Activated CD4-positive, alpha-beta T cell treated with anti-CD3 and anti-CD28 coated beads for 36 hours (primary cell): ENCODE measurements at regions not wholly inside any gene's neighbourhood (a gene's known extent, or its start where the extent isn't known, plus 50 kb on each side); places are given as distances from the start of the nearest gene placed in this dataset.

ENCODE experiments used
- ATAC-seq: fragments of 200-7000 bp; cut with Tn5 transposase; one replicate; pipeline ENCODE4 v1.10.0; 2021; ENCODE audit warnings: mild to moderate bottlenecking, moderate library complexity
- CTCF ChIA-PET: fragments of 350-600 bp; sonication (Branson Sonifier 250); formaldehyde crosslinking; loops from one replicate; lab custom pipeline; 2021; ENCODE audit warnings: antibody characterized with exemption; lab: Charles Lee
- POLR2A ChIA-PET: fragments of 350-600 bp; sonication (Branson Sonifier 250); formaldehyde crosslinking; loops from one replicate; lab custom pipeline; 2021; ENCODE audit warnings: antibody characterized with exemption, inconsistent platforms; lab: Charles Lee
- DNase-seq: peaks from one replicate; pipeline ENCODE4 v3.0.0-alpha.2; 2020
- H3K27ac Mint-ChIP-seq: one replicate; pipeline ENCODE4 v1.8.0; 2021; ENCODE audit warnings: mixed read lengths
- H3K27me3 Mint-ChIP-seq: one replicate; pipeline ENCODE4 v1.8.0; 2021; ENCODE audit warnings: mixed read lengths
- H3K36me3 Mint-ChIP-seq: one replicate; pipeline ENCODE4 v1.8.0; 2021; ENCODE audit warnings: low read depth, mixed read lengths
- H3K4me1 Mint-ChIP-seq: one replicate; pipeline ENCODE4 v1.8.0; 2021; ENCODE audit warnings: mixed read lengths
- H3K4me3 Mint-ChIP-seq: one replicate; pipeline ENCODE4 v1.8.0; 2021; ENCODE audit warnings: mild to moderate bottlenecking, moderate library complexity, mixed read lengths
- H3K9me3 Mint-ChIP-seq: one replicate; pipeline ENCODE4 v1.8.0; 2021; ENCODE audit warnings: low read depth, mixed read lengths
- intact Hi-C, 2 experiments: fragments of 100-400 bp; cut with DNase I in 1 of 2; cut with micrococcal nuclease in 1 of 2; formaldehyde crosslinking; loops; one replicate each; pipeline versions ENCODE4 v1.14.2 to v1.15.1; 2022 to 2024; cut with DNase I, micrococcal nuclease

GRCh38 chr19:30170495-30171137 is 201.6 kb upstream of the ZNF536 start:
- ChIA-PET POLR2A (no interaction called here), CTCF (no interaction called here)
- Mint-ChIP-seq H3K4me1 (no peaks in the 10 kb centered on the region), H3K27me3 (no peaks in the 10 kb centered on the region), H3K27ac (no peak overlapping the region), H3K4me3 (no peak overlapping the region), H3K9me3 (no peaks in the 10 kb centered on the region), H3K36me3 (no peaks in the 10 kb centered on the region)
- ATAC-seq, result no peak
- intact Hi-C loops, result no loop called here
- no peak for DNase-seq

- intact Hi-C loops, result no loop called here
- ChIA-PET POLR2A (no interaction called here), CTCF (no interaction called here)
- H3K27me3 Mint-ChIP-seq, result no peaks in the 10 kb centered on the region
- H3K4me1 Mint-ChIP-seq, result no peaks in the 10 kb centered on the region
- H3K4me3 Mint-ChIP-seq, result no peak overlapping the region
- ATAC-seq (no peak), DNase-seq (no peak)
- H3K36me3 Mint-ChIP-seq, result no peaks in the 10 kb centered on the region
- no peak overlapping the region for H3K27ac Mint-ChIP-seq
- H3K9me3 Mint-ChIP-seq, result no peaks in the 10 kb centered on the region
Measured at GRCh38 chr19:30171138-30171635, 201.0 kb upstream of the ZNF536 start.

DNA sequence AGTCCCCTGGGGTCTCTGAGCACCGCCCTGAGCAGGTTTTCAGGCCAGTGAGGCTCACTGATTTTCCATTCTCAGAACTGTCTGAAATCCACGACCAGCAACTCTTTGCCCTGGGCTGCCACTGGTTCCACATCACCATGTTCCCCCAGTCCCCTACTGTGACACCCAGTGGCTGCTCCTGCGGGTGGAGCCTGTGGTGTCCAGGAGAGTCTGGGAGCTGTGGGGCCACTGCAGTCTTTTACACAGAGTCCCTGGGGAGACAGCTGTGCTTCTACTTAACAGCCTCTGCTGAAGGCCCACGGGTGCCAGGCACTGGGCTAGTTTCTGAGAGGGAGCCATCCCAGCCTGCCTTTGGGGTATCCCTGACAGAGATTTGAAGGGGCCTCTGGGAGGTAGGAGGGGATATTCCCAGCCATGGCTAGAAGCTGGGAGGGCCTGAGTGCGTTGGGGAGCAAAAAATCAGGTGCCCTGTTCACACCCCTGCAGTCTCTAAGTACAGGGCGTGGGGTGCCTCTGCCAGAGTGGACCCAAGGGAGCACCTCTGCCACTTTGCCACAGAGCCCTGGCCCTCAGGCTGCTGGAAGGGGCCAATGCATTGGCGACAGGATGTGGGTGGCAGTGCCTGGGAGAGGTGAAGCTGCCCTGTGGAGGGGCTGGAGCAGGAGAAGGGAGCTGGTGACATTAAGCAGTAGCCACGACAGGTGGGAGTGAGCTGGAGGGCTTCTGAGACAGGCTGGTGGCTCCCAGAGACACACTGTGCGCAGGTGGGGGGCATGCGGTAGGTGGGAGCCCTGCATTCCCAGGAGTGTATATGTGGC is 200.2 kb upstream of the ZNF536 start:
- peaks cover under 1% of the 10 kb centered on the region for H3K27me3 Mint-ChIP-seq
- ATAC-seq, result no peak
- no peak overlapping the region for H3K27ac Mint-ChIP-seq

DNA sequence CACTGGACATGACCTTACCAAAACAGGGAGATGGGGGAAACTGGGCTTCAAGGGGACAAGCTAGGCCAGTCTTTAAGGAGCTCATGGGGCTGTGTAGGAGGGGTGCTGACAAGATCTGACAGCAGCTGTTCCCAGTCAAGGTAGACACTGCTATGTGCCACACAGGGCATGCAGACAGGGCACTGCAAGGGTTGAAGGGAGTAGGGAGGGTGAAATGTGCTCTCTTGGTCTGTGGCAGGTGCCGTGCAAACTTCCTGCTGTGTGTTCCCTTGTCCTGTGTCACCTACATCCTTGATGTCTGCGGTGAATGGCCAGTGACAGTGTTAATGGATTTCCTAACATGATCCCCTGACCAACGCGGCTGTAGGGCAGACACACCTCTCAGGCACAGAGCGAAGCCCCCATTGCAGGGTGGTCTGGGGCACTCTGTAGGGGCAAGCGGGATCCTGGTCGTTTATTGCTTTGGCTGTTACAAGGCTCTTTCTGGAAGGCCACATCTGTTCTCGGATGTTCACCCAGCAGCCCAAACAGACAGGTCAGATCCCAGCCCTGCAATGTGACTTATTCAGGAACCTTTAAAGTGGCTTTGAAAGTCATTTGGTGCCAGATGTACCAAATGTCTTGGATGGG is 199.5 kb upstream of the ZNF536 start:
- no peaks in the 10 kb centered on the region for H3K9me3 Mint-ChIP-seq
- ChIA-PET CTCF (no interaction called here), POLR2A (no interaction called here)
- peaks cover 2% of the 10 kb centered on the region for H3K27me3 Mint-ChIP-seq
- DNase-seq (no peak), ATAC-seq (no peak)
- H3K27ac Mint-ChIP-seq, result no peak overlapping the region
- H3K4me3 Mint-ChIP-seq, result no peak overlapping the region
- no peaks in the 10 kb centered on the region for H3K36me3 Mint-ChIP-seq
- intact Hi-C loops, result no loop called here
- no peaks in the 10 kb centered on the region for H3K4me1 Mint-ChIP-seq

More for the DNA sequence above, 200.2 kb upstream of the ZNF536 start:
- Mint-ChIP-seq H3K36me3 (no peaks in the 10 kb centered on the region), H3K4me3 (no peak overlapping the region), H3K4me1 (no peaks in the 10 kb centered on the region), H3K9me3 (no peaks in the 10 kb centered on the region)
- intact Hi-C loops, result no loop called here
- CTCF ChIA-PET, result no interaction called here
- POLR2A ChIA-PET, result no interaction called here
- no peak for DNase-seq

GRCh38 chr19:30173593-30174356 is 198.4 kb upstream of the ZNF536 start:
- Mint-ChIP-seq H3K27ac (no peak overlapping the region), H3K27me3 (peaks cover 5% of the 10 kb centered on the region), H3K9me3 (peaks cover 4% of the 10 kb centered on the region), H3K4me1 (no peaks in the 10 kb centered on the region), H3K4me3 (no peak overlapping the region), H3K36me3 (no peaks in the 10 kb centered on the region)
- CTCF ChIA-PET, result no interaction called here
- DNase-seq, result no peak
- POLR2A ChIA-PET, result no interaction called here
- intact Hi-C loops, result no loop called here
- ATAC-seq, result no peak

GRCh38 chr19:30174357-30174645 is 197.9 kb upstream of the ZNF536 start:
- DNase-seq (no peak), ATAC-seq (no peak)
- intact Hi-C loops, result no loop called here
- peaks cover 5% of the 10 kb centered on the region for H3K9me3 Mint-ChIP-seq
- CTCF ChIA-PET, result no interaction called here
- no peak overlapping the region for H3K27ac Mint-ChIP-seq
- H3K4me1 Mint-ChIP-seq, result no peaks in the 10 kb centered on the region
- H3K36me3 Mint-ChIP-seq, result no peaks in the 10 kb centered on the region
- H3K4me3 Mint-ChIP-seq, result no peak overlapping the region
- peaks cover 5% of the 10 kb centered on the region for H3K27me3 Mint-ChIP-seq
- POLR2A ChIA-PET, result no interaction called here

GRCh38 chr19:30174791-30175190 is 197.4 kb upstream of the ZNF536 start:
- Mint-ChIP-seq H3K27me3 (peaks cover 5% of the 10 kb centered on the region), H3K4me3 (no peak overlapping the region), H3K36me3 (no peaks in the 10 kb centered on the region), H3K4me1 (no peaks in the 10 kb centered on the region), H3K9me3 (peaks cover 9% of the 10 kb centered on the region), H3K27ac (no peak overlapping the region)
- ChIA-PET POLR2A (no interaction called here), CTCF (no interaction called here)
- no peak for DNase-seq
- intact Hi-C loops, result no loop called here
- no peak for ATAC-seq

DNA sequence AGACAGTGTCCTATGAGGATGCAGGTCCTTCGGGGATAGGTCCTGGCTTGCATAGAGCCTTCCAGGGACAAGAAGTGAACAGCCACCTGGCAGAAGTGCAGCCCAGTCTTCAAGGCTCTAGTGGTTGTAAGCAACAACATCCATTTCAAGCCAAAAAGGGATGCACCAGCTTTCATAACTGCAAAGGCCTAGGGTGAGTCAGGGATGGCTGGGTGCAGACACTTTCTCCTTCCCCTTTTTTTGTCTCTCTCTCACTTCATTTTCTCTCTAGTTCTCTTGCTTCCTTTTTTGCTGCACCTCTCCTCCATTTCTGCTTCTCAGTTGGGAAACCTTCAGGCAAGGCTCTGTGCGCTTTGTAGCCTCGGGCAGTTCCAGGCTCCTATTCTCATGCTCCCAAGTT is 196.2 kb upstream of the ZNF536 start:
- intact Hi-C loops, result no loop called here
- DNase-seq (no peak), ATAC-seq (no peak)
- H3K27me3 Mint-ChIP-seq, result peaks cover 5% of the 10 kb centered on the region
- ChIA-PET POLR2A (no interaction called here), CTCF (no interaction called here)
- H3K4me1 Mint-ChIP-seq, result no peaks in the 10 kb centered on the region
- no peak overlapping the region for H3K4me3 Mint-ChIP-seq
- peaks cover 9% of the 10 kb centered on the region for H3K9me3 Mint-ChIP-seq
- no peak overlapping the region for H3K27ac Mint-ChIP-seq
- no peaks in the 10 kb centered on the region for H3K36me3 Mint-ChIP-seq

- Mint-ChIP-seq H3K36me3 (no peaks in the 10 kb centered on the region), H3K27me3 (peaks cover 5% of the 10 kb centered on the region), H3K4me1 (no peaks in the 10 kb centered on the region), H3K27ac (no peak overlapping the region), H3K9me3 (peaks cover 19% of the 10 kb centered on the region), H3K4me3 (no peak overlapping the region)
- DNase-seq (no peak), ATAC-seq (no peak)
- CTCF ChIA-PET, result no interaction called here
- intact Hi-C loops, result no loop called here
- POLR2A ChIA-PET, result no interaction called here
Measured at GRCh38 chr19:30178721-30179402, 193.3 kb upstream of the ZNF536 start.

GRCh38 chr19:30180691-30181090 is 191.5 kb upstream of the ZNF536 start:
- H3K4me1 Mint-ChIP-seq, result no peaks in the 10 kb centered on the region
- ChIA-PET POLR2A (no interaction called here), CTCF (interaction anchor here (0.7 kb wide), 1 partner anchor 54 kb away, joined by 4 read pairs; no protein-coding TSS in a partner anchor)
- ATAC-seq (no peak), DNase-seq (no peak)
- no peaks in the 10 kb centered on the region for H3K36me3 Mint-ChIP-seq
- intact Hi-C loops, result no loop called here
- no peak overlapping the region for H3K27ac Mint-ChIP-seq
- H3K27me3 Mint-ChIP-seq, result peaks cover 5% of the 10 kb centered on the region
- H3K9me3 Mint-ChIP-seq, result peaks cover 27% of the 10 kb centered on the region
- H3K4me3 Mint-ChIP-seq, result no peak overlapping the region

GRCh38 chr19:30183807-30184490 is 188.2 kb upstream of the ZNF536 start:
- no peaks in the 10 kb centered on the region for H3K36me3 Mint-ChIP-seq
- H3K27ac Mint-ChIP-seq, result no peak overlapping the region
- H3K27me3 Mint-ChIP-seq, result no peaks in the 10 kb centered on the region
- ATAC-seq (no peak), DNase-seq (no peak)
- ChIA-PET POLR2A (no interaction called here), CTCF (no interaction called here)
- H3K4me1 Mint-ChIP-seq, result no peaks in the 10 kb centered on the region
- no peak overlapping the region for H3K4me3 Mint-ChIP-seq
- H3K9me3 Mint-ChIP-seq, result peaks cover 27% of the 10 kb centered on the region
- intact Hi-C loops, result no loop called here
